ENCODE measurements at regions not wholly inside any gene's neighbourhood (a gene's known extent, or its start where the extent isn't known, plus 50 kb on each side); places are given as distances from the start of the nearest gene placed in this dataset.
"Not testable (repeated sequence)": the region's sequence is repeated elsewhere in the genome, so short reads cannot be mapped to it uniquely, and the experiment has no call there.

GRCh38 chr4:174388461-174389145 lies 104.9 kb downstream of the CEP44 start:
- no peaks in the 10 kb centered on the region for H3K36me3 ChIP-seq
- H3K9me3 ChIP-seq (ENCODE audit: low read depth), result no peaks in the 10 kb centered on the region
- H3K27me3 ChIP-seq, result no peaks in the 10 kb centered on the region
- DNase-seq (ENCODE audit: low read depth in 1 of 2, low spot score in 1 of 2), result no peak
- H3K4me3 ChIP-seq, result no peak overlapping the region
- TF ChIP-seq CTCF (IDR thresholded peaks at IDR 0.05; ENCODE audit: low read depth, low read length), result no peak
- no peak overlapping the region for H3K27ac ChIP-seq
- no peaks in the 10 kb centered on the region for H3K4me1 ChIP-seq (ENCODE audit: low read depth)

- no peaks in the 10 kb centered on the region for H3K27me3 ChIP-seq
- TF ChIP-seq CTCF (IDR thresholded peaks at IDR 0.05; ENCODE audit: low read depth, low read length), result no peak
Observed at GRCh38 chr4:174387721-174388120, 104.0 kb downstream of the CEP44 start.

GRCh38 chr4:174387143-174387542 lies 103.4 kb downstream of the CEP44 start:
- no peak for TF ChIP-seq CTCF (IDR thresholded peaks at IDR 0.05; ENCODE audit: low read depth, low read length)
- Histone ChIP-seq H3K27me3 (no peaks in the 10 kb centered on the region), H3K9me3 (ENCODE audit: low read depth) (no peaks in the 10 kb centered on the region), H3K36me3 (no peaks in the 10 kb centered on the region), H3K4me3 (no peak overlapping the region), H3K4me1 (ENCODE audit: low read depth) (no peaks in the 10 kb centered on the region), H3K27ac (no peak overlapping the region)
- no peak for DNase-seq (ENCODE audit: low read depth in 1 of 2, low spot score in 1 of 2)

More at GRCh38 chr4:174387721-174388120, 104.0 kb downstream of the CEP44 start:
- no peaks in the 10 kb centered on the region for H3K36me3 ChIP-seq
- H3K27ac ChIP-seq, result no peak overlapping the region
- no peak for DNase-seq (ENCODE audit: low read depth in 1 of 2, low spot score in 1 of 2)
- no peak overlapping the region for H3K4me3 ChIP-seq
- no peaks in the 10 kb centered on the region for H3K4me1 ChIP-seq (ENCODE audit: low read depth)
- H3K9me3 ChIP-seq (ENCODE audit: low read depth), result no peaks in the 10 kb centered on the region

GRCh38 chr4:174383783-174384182 lies 100.1 kb downstream of the CEP44 start:
- H3K27ac ChIP-seq, result no peak overlapping the region
- no peak overlapping the region for H3K4me3 ChIP-seq
- H3K4me1 ChIP-seq (ENCODE audit: low read depth), result no peaks in the 10 kb centered on the region
- no peak for DNase-seq (ENCODE audit: low read depth in 1 of 2, low spot score in 1 of 2)
- no peaks in the 10 kb centered on the region for H3K36me3 ChIP-seq
- no peaks in the 10 kb centered on the region for H3K27me3 ChIP-seq
- no peak for TF ChIP-seq CTCF (IDR thresholded peaks at IDR 0.05; ENCODE audit: low read depth, low read length)
- H3K9me3 ChIP-seq (ENCODE audit: low read depth), result no peaks in the 10 kb centered on the region

GRCh38 chr4:174382938-174383605 lies 99.4 kb downstream of the CEP44 start:
- H3K4me1 ChIP-seq (ENCODE audit: low read depth); H3K36me3 ChIP-seq; H3K4me3 ChIP-seq; H3K27me3 ChIP-seq; H3K27ac ChIP-seq; H3K9me3 ChIP-seq (ENCODE audit: low read depth); DNase-seq (ENCODE audit: low read depth in 1 of 2, low spot score in 1 of 2): not testable (repeated sequence)
